HepG2 (cell line): ENCODE measurements at regions not wholly inside any gene's neighbourhood (a gene's known extent, or its start where the extent isn't known, plus 50 kb on each side); places are given as distances from the start of the nearest gene placed in this dataset.

Source experiments
- ATAC-seq: fragments of 200-7000 bp; cut with Tn5 transposase; 3 replicates; pipeline ENCODE4 v1.9.1; 2020; ENCODE audit warnings: mild to moderate bottlenecking, moderate library complexity
- BruUV-seq: library from RNA; stranded (reverse); fragments of 400-500 nt; replicated peaks from 2 replicates; lab custom pipeline; 2021; lab: Mats Ljungman, UMichigan
- CTCF ChIA-PET: fragments of 300-600 bp; formaldehyde crosslinking; extraction: SDS; loops from one replicate; lab custom pipeline; 2021; ENCODE audit warnings: low total read pairs, inconsistent platforms, low intra/inter-chr PET ratio; lab: Yijun Ruan, JAX
- POLR2A ChIA-PET: fragments of 350-600 bp; sonication (Branson Sonifier 250); formaldehyde crosslinking; loops from one replicate; lab custom pipeline; 2020; ENCODE audit warnings: antibody characterized with exemption, inconsistent platforms; lab: Yijun Ruan, JAX
- DNase-seq: peaks from one replicate; pipeline ENCODE4 v3.0.0-alpha.2; 2015; ENCODE audit warnings: low spot score
- FAIRE-seq: peaks from 3 replicates; lab custom pipeline; 2011; peaks lifted over from hg19 to GRCh38; lab: Jason Lieb, UNC
- H2AFZ ChIP-seq: one replicate; pipeline ENCODE4 v1.6.1; 2011; ENCODE audit warnings: low read length, inconsistent platforms
- H3K27ac ChIP-seq: fragments of 300-600 bp; 3 replicates; pipeline ENCODE4 v1.8.0; 2011; ENCODE audit warnings: mixed run types, mild to moderate bottlenecking, mixed read lengths, low read length, inconsistent platforms; ENCODE audit not compliant: insufficient read depth; ENCODE audit errors: extremely low read length
- H3K27me3 ChIP-seq, 2 experiments: fragments of 200-600 bp in 1 of 2; 2 replicates in 1 of 2; 3 replicates in 1 of 2; pipeline versions ENCODE4 v1.6.0 to v1.8.0; 2011; ENCODE audit warnings: low read length in 2 of 2, mild to moderate bottlenecking in 2 of 2, moderate library complexity in 2 of 2, inconsistent platforms in 1 of 2; ENCODE audit not compliant: insufficient read depth in 2 of 2, control insufficient read depth in 1 of 2
- H3K36me3 ChIP-seq, 2 experiments: fragments of 200-600 bp in 1 of 2; replicated peaks in 1 of 2; 2 replicates in 1 of 2; 3 replicates in 1 of 2; pipeline versions ENCODE4 v1.5.1 to v1.8.0; 2011; ENCODE audit warnings: low read length in 2 of 2, inconsistent platforms in 1 of 2; ENCODE audit not compliant: insufficient read depth in 2 of 2, control insufficient read depth in 1 of 2
- H3K4me1 ChIP-seq: 2 replicates; pipeline ENCODE4 v1.5.1; 2012; ENCODE audit warnings: low read length, inconsistent platforms; ENCODE audit not compliant: insufficient read depth
- H3K4me2 ChIP-seq: 2 replicates; pipeline ENCODE4 v1.6.0; 2011; ENCODE audit warnings: low read depth, low read length, inconsistent platforms
- H3K4me3 ChIP-seq, 3 experiments: fragments of 200-600 bp in 1 of 3; sonication (generic), shearing (Covaris generic) in 1 of 3; replicated peaks in 1 of 3; 2 replicates each; pipeline ENCODE4 v1.5.1; 2011 to 2016; ENCODE audit warnings: low read length in 3 of 3, inconsistent platforms in 2 of 3, low read depth in 2 of 3, mild to moderate bottlenecking in 2 of 3, control low read depth in 1 of 3, mixed read lengths in 1 of 3; ENCODE audit not compliant: insufficient read depth in 1 of 3
- H3K79me2 ChIP-seq: one replicate; pipeline ENCODE4 v1.6.1; 2011; ENCODE audit warnings: low read length, inconsistent platforms; ENCODE audit not compliant: insufficient read depth
- H3K9ac ChIP-seq: 2 replicates; pipeline ENCODE4 v1.6.0; 2011; ENCODE audit warnings: mild to moderate bottlenecking, low read depth, low read length, inconsistent platforms; ENCODE audit not compliant: insufficient read depth
- H3K9me3 ChIP-seq: 2 replicates; pipeline ENCODE4 v1.5.1; 2012; ENCODE audit warnings: mild to moderate bottlenecking, low read length
- H4K20me1 ChIP-seq: 2 replicates; pipeline ENCODE4 v1.6.0; 2011; ENCODE audit warnings: inconsistent platforms, mild to moderate bottlenecking, low read length, moderate library complexity; ENCODE audit not compliant: insufficient read depth
- ARNT ChIP-seq: fragments of 450-650 bp; IDR thresholded peaks from 2 replicates; pipeline ENCODE4 v1.6.1; 2017
- EHMT2 ChIP-seq: fragments of 200-600 bp; sonication (generic); IDR thresholded peaks from 2 replicates; pipeline ENCODE4 v1.7.0; 2017; ENCODE audit warnings: antibody characterized with exemption, low read depth, low read length, borderline replicate concordance
- HNF4A ChIP-seq: sonication (generic); formaldehyde crosslinking; IDR thresholded peaks from 2 replicates; pipeline ENCODE4 v1.4.0; 2020; ENCODE audit warnings: missing genetic modification reagents
- MAZ ChIP-seq, 2 experiments: sonication (generic) in 1 of 2; formaldehyde crosslinking in 1 of 2; IDR thresholded peaks; 2 replicates each; pipeline versions ENCODE4 v1.5.0 to v1.6.1; 2012 to 2020; ENCODE audit warnings: low read depth in 2 of 2, mild to moderate bottlenecking in 2 of 2, borderline replicate concordance in 1 of 2, improper control_type of control experiment in 1 of 2, low read length in 1 of 2, missing genetic modification reagents in 1 of 2, moderate library complexity in 1 of 2
- ZNF224 ChIP-seq: sonication (generic); formaldehyde crosslinking; IDR thresholded peaks from 2 replicates; pipeline ENCODE4 v1.5.0; 2020; ENCODE audit warnings: mild to moderate bottlenecking, missing genetic modification reagents
- ZNF550 ChIP-seq: sonication (generic); formaldehyde crosslinking; IDR thresholded peaks from 2 replicates; pipeline ENCODE4 v1.4.0; 2020; ENCODE audit warnings: mild to moderate bottlenecking, missing genetic modification reagents, borderline replicate concordance
- ZNF773 ChIP-seq: sonication (generic); formaldehyde crosslinking; IDR thresholded peaks from 2 replicates; pipeline ENCODE4 v1.4.0; 2020; ENCODE audit warnings: missing genetic modification reagents, borderline replicate concordance
- WGBS: methylation state at CpG from one replicate; pipeline ENCODE4 v1.1.6; 2017; ENCODE audit warnings: low lambda C conversion rate; 5-methylcytosine and 5-hydroxymethylcytosine counted together
- in situ Hi-C: cut with HindIII; loops from 2 replicates; pipeline ENCODE4 v1.10.0; 2017; ENCODE audit warnings: low pct_unique_long_range_greater_than_20kb; ENCODE audit not compliant: extremely low pct_ligation_motif_present
- intact Hi-C: fragments of 100-400 bp; cut with micrococcal nuclease; formaldehyde crosslinking; loops from one replicate; pipeline ENCODE4 v1.10.0; 2022; ENCODE audit not compliant: unreplicated experiment

- no peak for TF ChIP-seq EHMT2
- no peak for TF ChIP-seq MAZ (IDR thresholded peaks at IDR 0.05; ENCODE audit: borderline replicate concordance, low read depth, low read length)
- TF ChIP-seq MAZ (CRISPR knock-in tag; IDR thresholded peaks at IDR 0.05; ENCODE audit: low read depth): no peak
- TF ChIP-seq ARNT: no peak
- no peak for TF ChIP-seq ZNF773
- TF ChIP-seq, all 625 proteins: peak for 0
- H3K27ac ChIP-seq: no peak overlapping the region
- no peak for DNase-seq
- FAIRE-seq: no peak
- no peak for ATAC-seq
- 1% methylated on average over 4 of the region's 4 CpGs for WGBS
- no peak overlapping the region for H3K9ac ChIP-seq
- POLR2A ChIA-PET: no interaction called here
- intact Hi-C loops (no loop called here), in situ Hi-C loops (no loop called here)
- no peak overlapping the region for H2AFZ ChIP-seq
- no peaks in the 10 kb centered on the region for H3K27me3 ChIP-seq
- no peaks in the 10 kb centered on the region for H3K4me1 ChIP-seq
- no peaks in the 10 kb centered on the region for H3K36me3 ChIP-seq
- CTCF ChIA-PET: no interaction called here
- BruUV-seq: no TSS peak
- no peaks in the 10 kb centered on the region for H4K20me1 ChIP-seq
- H3K4me2 ChIP-seq: no peak overlapping the region
- H3K4me3 ChIP-seq: no peak overlapping the region
- H3K9me3 ChIP-seq: no peaks in the 10 kb centered on the region
- H3K79me2 ChIP-seq: no peaks in the 10 kb centered on the region
These were observed 78.0 kb upstream of the ELMO1 start for GRCh38 chr7:37526623-37527022.

- H3K27me3 ChIP-seq: no peaks in the 10 kb centered on the region
- DNase-seq (no peak), FAIRE-seq (no peak), ATAC-seq (peak; percentile 63)
- intact Hi-C loops (no loop called here), in situ Hi-C loops (no loop called here)
- H4K20me1 ChIP-seq: no peaks in the 10 kb centered on the region
- POLR2A ChIA-PET: no interaction called here
- 30% methylated on average over 4 of the region's 4 CpGs for WGBS
- H3K9me3 ChIP-seq: no peaks in the 10 kb centered on the region
- no peak overlapping the region for H3K4me2 ChIP-seq
- no TSS peak for BruUV-seq
- H3K79me2 ChIP-seq: no peaks in the 10 kb centered on the region
- H3K9ac ChIP-seq: no peak overlapping the region
- no peaks in the 10 kb centered on the region for H3K4me1 ChIP-seq
- TF ChIP-seq ZNF550 (CRISPR knock-in tag): no peak
- no peak for TF ChIP-seq ZNF224 (CRISPR knock-in tag)
- TF ChIP-seq HNF4A (CRISPR knock-in tag): peak; percentile 25; the same call in 1 of the 2 replicates
- no peak overlapping the region for H2AFZ ChIP-seq
- H3K4me3 ChIP-seq: no peak overlapping the region
- CTCF ChIA-PET: no interaction called here
- H3K27ac ChIP-seq: no peak overlapping the region
- no peaks in the 10 kb centered on the region for H3K36me3 ChIP-seq
These were observed 78.4 kb upstream of the ELMO1 start for GRCh38 chr7:37527109-37527508.
